K562 (cell line): ENCODE measurements at regions not wholly inside any gene's neighbourhood (a gene's known extent, or its start where the extent isn't known, plus 50 kb on each side); places are given as distances from the start of the nearest gene placed in this dataset.

ENCODE experiments used
- ATAC-seq: fragments of 200-7000 bp; cut with Tn5 transposase; 3 replicates; pipeline ENCODE4 v1.9.1; 2020; ENCODE audit warnings: moderate library complexity
- BruUV-seq: library from RNA; stranded (reverse); fragments of 400-500 nt; replicated peaks from 2 replicates; lab custom pipeline; 2021; lab: Mats Ljungman, UMichigan
- CTCF ChIA-PET: fragments of 300-600 bp; formaldehyde crosslinking; extraction: SDS; loops from one replicate; lab custom pipeline; 2021; ENCODE audit warnings: low intra/inter-chr PET ratio; lab: Yijun Ruan, JAX
- POLR2A ChIA-PET: fragments of 300-600, 350-650 bp; sonication (Branson Sonifier 250); formaldehyde crosslinking; extraction: SDS; loops from one replicate; lab custom pipeline; 2021; ENCODE audit warnings: antibody characterized with exemption, inconsistent platforms; lab: Yijun Ruan, JAX
- DNase-seq, 4 experiments: peaks; one replicate each; pipeline versions ENCODE4 v3.0.0 to v3.0.0-alpha.2; 2011 to 2018; ENCODE audit warnings: low spot score in 3 of 4, mixed read lengths in 3 of 4; ENCODE audit errors: extremely low read depth in 1 of 4
- FAIRE-seq: peaks from 2 replicates; lab custom pipeline; 2011; peaks lifted over from hg19 to GRCh38; lab: Jason Lieb, UNC
- H2AFZ ChIP-seq: 2 replicates; pipeline ENCODE4 v1.6.0; 2011; ENCODE audit warnings: low read depth, low read length, control low read depth, inconsistent platforms
- H3K27ac ChIP-seq: fragments of 200-600 bp; 3 replicates; pipeline ENCODE4 v1.8.0; 2011; ENCODE audit warnings: low read depth, mild to moderate bottlenecking, control low read depth, inconsistent platforms, low read length, moderate library complexity, mixed read lengths; ENCODE audit errors: extremely low read depth
- H3K27me3 ChIP-seq, 2 experiments: fragments of 300-600 bp in 1 of 2; 2 replicates in 1 of 2; 3 replicates in 1 of 2; pipeline versions ENCODE4 v1.6.0 to v1.8.0; 2011; ENCODE audit warnings: inconsistent platforms in 2 of 2, low read length in 2 of 2, mild to moderate bottlenecking in 1 of 2, mixed read lengths in 1 of 2, moderate library complexity in 1 of 2; ENCODE audit not compliant: control insufficient read depth in 2 of 2, insufficient read depth in 2 of 2
- H3K36me3 ChIP-seq: fragments of 300-600 bp; 3 replicates; pipeline ENCODE4 v1.8.0; 2011; ENCODE audit warnings: mild to moderate bottlenecking, low read length, inconsistent platforms; ENCODE audit not compliant: control insufficient read depth, insufficient read depth
- H3K4me1 ChIP-seq, 2 experiments: fragments of 200-600 bp in 1 of 2; replicated peaks in 1 of 2; 2 replicates in 1 of 2; 3 replicates in 1 of 2; pipeline versions ENCODE4 v1.5.1 to v1.8.0; 2011; ENCODE audit warnings: inconsistent platforms in 2 of 2, low read length in 2 of 2, mild to moderate bottlenecking in 1 of 2, mixed read lengths in 1 of 2, moderate library complexity in 1 of 2; ENCODE audit not compliant: control insufficient read depth in 2 of 2, insufficient read depth in 2 of 2
- H3K4me2 ChIP-seq: 2 replicates; pipeline ENCODE4 v1.6.1; 2011; ENCODE audit warnings: low read length, control low read depth, inconsistent platforms, mixed read lengths; ENCODE audit not compliant: insufficient read depth
- H3K4me3 ChIP-seq: fragments of 200-600 bp; sonication (generic), shearing (Covaris generic); 2 replicates; pipeline ENCODE4 v1.5.1; 2016; ENCODE audit warnings: control low read depth, inconsistent platforms
- H3K79me2 ChIP-seq: fragments of 200-600 bp; 3 replicates; pipeline ENCODE4 v1.8.0; 2011; ENCODE audit warnings: low read length, inconsistent platforms; ENCODE audit not compliant: control insufficient read depth, insufficient read depth
- H3K9ac ChIP-seq, 2 experiments: 2 replicates each; pipeline versions ENCODE4 v1.6.0 to v1.6.1; 2011; ENCODE audit warnings: low read depth in 2 of 2, low read length in 2 of 2, control low read depth in 1 of 2, inconsistent platforms in 1 of 2, mild to moderate bottlenecking in 1 of 2, mixed read lengths in 1 of 2; ENCODE audit not compliant: insufficient read depth in 1 of 2
- H3K9me1 ChIP-seq: one replicate; pipeline ENCODE4 v1.6.0; 2011; ENCODE audit warnings: inconsistent platforms, mild to moderate bottlenecking, low read length, moderate library complexity; ENCODE audit not compliant: control insufficient read depth, insufficient read depth
- H3K9me3 ChIP-seq: replicated peaks from 2 replicates; pipeline ENCODE4 v1.5.1; 2011; ENCODE audit warnings: low read depth, low read length, inconsistent platforms; ENCODE audit not compliant: control insufficient read depth, insufficient read depth
- H4K20me1 ChIP-seq: replicated peaks from 2 replicates; pipeline ENCODE4 v1.6.1; 2011; ENCODE audit warnings: low read length, inconsistent platforms, mixed read lengths; ENCODE audit not compliant: control insufficient read depth, insufficient read depth
- ATF7 ChIP-seq: fragments of 450-650 bp; IDR thresholded peaks from 2 replicates; pipeline ENCODE4 v1.7.1; 2014; ENCODE audit warnings: mild to moderate bottlenecking, moderate library complexity
- CEBPG ChIP-seq, 3 experiments: fragments of 200-800 bp in 1 of 3; sonication (Bioruptor generic) in 1 of 3; sonication (generic) in 1 of 3; formaldehyde crosslinking in 1 of 3; IDR thresholded peaks in 2 of 3; conservative IDR thresholded peaks in 1 of 3; 2 replicates each; pipeline versions ENCODE4 v1.6.1 to v1.8.0; 2016 to 2022; ENCODE audit warnings: missing compliant biosample characterization in 2 of 3, missing genetic modification characterization in 2 of 3, mild to moderate bottlenecking in 1 of 3, missing genetic modification reagents in 1 of 3
- CTBP1 ChIP-seq: fragments of 450-650 bp; IDR thresholded peaks from 2 replicates; pipeline ENCODE4 v1.6.1; 2016; ENCODE audit warnings: borderline replicate concordance
- DPF2 ChIP-seq: fragments of 450-650 bp; IDR thresholded peaks from 2 replicates; pipeline ENCODE4 v1.6.1; 2016
- EHMT2 ChIP-seq: fragments of 450-650 bp; IDR thresholded peaks from 2 replicates; pipeline ENCODE4 v1.6.1; 2018; ENCODE audit warnings: antibody characterized with exemption
- ELF4 ChIP-seq: fragments of 450-650 bp; formaldehyde crosslinking; IDR thresholded peaks from 2 replicates; pipeline ENCODE4 v1.4.0; 2022; ENCODE audit warnings: missing genetic modification characterization
- HDAC1 ChIP-seq, 2 experiments: fragments of 450-650 bp; IDR thresholded peaks; 2 replicates each; pipeline ENCODE4 v1.6.1; 2016 to 2017; ENCODE audit warnings: inconsistent platforms in 1 of 2, mild to moderate bottlenecking in 1 of 2, moderate library complexity in 1 of 2
- HMGN3 ChIP-seq: IDR thresholded peaks from 2 replicates; pipeline ENCODE4 v1.6.1; 2011; ENCODE audit warnings: borderline replicate concordance, low read depth, mild to moderate bottlenecking, mixed read lengths, low read length; ENCODE audit not compliant: insufficient read length; ENCODE audit errors: extremely low read depth
- LEF1 ChIP-seq: fragments of 450-650 bp; IDR thresholded peaks from 2 replicates; pipeline ENCODE4 v1.6.1; 2016; ENCODE audit warnings: mild to moderate bottlenecking
- MAFF ChIP-seq: IDR thresholded peaks from 2 replicates; pipeline ENCODE4 v1.6.1; 2012; ENCODE audit warnings: low read length, improper control_type of control experiment
- MTA1 ChIP-seq: fragments of 450-650 bp; IDR thresholded peaks from 2 replicates; pipeline ENCODE4 v1.6.1; 2017; ENCODE audit warnings: borderline replicate concordance
- MTA2 ChIP-seq: fragments of 450-650 bp; IDR thresholded peaks from 2 replicates; pipeline ENCODE4 v1.6.1; 2016; ENCODE audit warnings: low read depth
- NFATC3 ChIP-seq: fragments of 450-650 bp; IDR thresholded peaks from 2 replicates; pipeline ENCODE4 v1.6.1; 2017; ENCODE audit warnings: mild to moderate bottlenecking
- RCOR1 ChIP-seq, 2 experiments: IDR thresholded peaks; 2 replicates each; pipeline ENCODE4 v1.6.1; 2012; ENCODE audit warnings: low read depth in 2 of 2, low read length in 2 of 2, borderline replicate concordance in 1 of 2, improper control_type of control experiment in 1 of 2
- SOX6 ChIP-seq: fragments of 450-650 bp; IDR thresholded peaks from 2 replicates; pipeline ENCODE4 v1.6.1; 2014; ENCODE audit warnings: mild to moderate bottlenecking
- TCF15 ChIP-seq: fragments of 250-450 bp; sonication (Bioruptor Pico); IDR thresholded peaks from 2 replicates; pipeline ENCODE4 v1.8.0; 2022; ENCODE audit warnings: moderate library complexity, mild to moderate bottlenecking, inconsistent platforms
- TGIF2 ChIP-seq: sonication (generic); formaldehyde crosslinking; IDR thresholded peaks from 2 replicates; pipeline ENCODE4 v1.8.1; 2022; ENCODE audit warnings: mild to moderate bottlenecking, missing genetic modification reagents, moderate library complexity
- UBTF ChIP-seq, 2 experiments: IDR thresholded peaks; 2 replicates each; pipeline ENCODE4 v1.6.1; 2012; ENCODE audit warnings: improper control_type of control experiment in 2 of 2, low read depth in 2 of 2, low read length in 2 of 2, borderline replicate concordance in 1 of 2
- ZNF239 ChIP-seq: fragments of 250-450 bp; sonication (Bioruptor Pico); IDR thresholded peaks from 2 replicates; pipeline ENCODE4 v1.4.0; 2020; ENCODE audit warnings: mild to moderate bottlenecking
- ZNF316 ChIP-seq: fragments of 450-650 bp; IDR thresholded peaks from 2 replicates; pipeline ENCODE4 v1.6.1; 2016
- WGBS: fragments of 100-300 bp; shearing (Covaris generic); methylation state at CpG from one replicate; pipeline ENCODE4 v1.1.6; 2016; ENCODE audit warnings: low coverage, mixed read lengths; ENCODE audit not compliant: insufficient coverage; ENCODE audit errors: missing lambda C conversion rate; 5-methylcytosine and 5-hydroxymethylcytosine counted together
- in situ Hi-C: fragments of 300-500 bp; cut with MboI; formaldehyde crosslinking; loops from 4 replicates; pipeline ENCODE4 v1.15.0; 2018; ENCODE audit warnings: inconsistent platforms, mixed read lengths
- intact Hi-C: fragments of 100-400 bp; cut with micrococcal nuclease; formaldehyde crosslinking; loops from 2 replicates; pipeline ENCODE4 v1.14.2; 2022

- no peak overlapping the region for H3K4me3 ChIP-seq
- peak; percentile 69 for ATAC-seq
- peak in 1 of 2 experiments; percentile 97; a peak in 2 of 4 replicates for TF ChIP-seq RCOR1 (IDR thresholded peaks at IDR 0.05; ENCODE audit: borderline replicate concordance in 1 of 2, low read depth in 2 of 2, low read length in 2 of 2)
- TF ChIP-seq HDAC1 (IDR thresholded peaks at IDR 0.05) = peak in 1 of 2 experiments; percentile 74; a peak in 1 of 4 replicates
- TF ChIP-seq CTBP1 = peak; percentile 80; the same call in 1 of the 2 replicates
- no peak for TF ChIP-seq TCF15
- peak; percentile 49; the same call in 1 of the 2 replicates for TF ChIP-seq CEBPG (CRISPR knock-in tag; IDR thresholded peaks at IDR 0.05)
- TF ChIP-seq CEBPG (tag; conservative IDR thresholded peaks at IDR 0.05 in 1 of 2, IDR thresholded peaks at IDR 0.05 in 1 of 2) = peak; percentile 78 to 91
- TF ChIP-seq ELF4 (CRISPR knock-in tag) = no peak
- TF ChIP-seq TGIF2 (CRISPR knock-in tag) = no peak
- TF ChIP-seq MTA2 = peak; percentile 46; the same call in 1 of the 2 replicates
- 0 out of 2 replicates have a peak, but pooled peaks have one; percentile 14 for TF ChIP-seq LEF1
- TF ChIP-seq SOX6 = peak; percentile 85
- TF ChIP-seq HMGN3 = peak; percentile 60
- peak; percentile 82 for TF ChIP-seq DPF2
- peak; percentile 34; the same call in 1 of the 2 replicates for TF ChIP-seq MAFF
- peak; percentile 77 for TF ChIP-seq MTA1
- TF ChIP-seq EHMT2 = peak; percentile 28; the same call in 1 of the 2 replicates
- TF ChIP-seq NFATC3 = 0 out of 2 replicates have a peak, but pooled peaks have one; percentile 16
- TF ChIP-seq ATF7 = peak; percentile 40; the same call in 1 of the 2 replicates
- 0 out of 4 replicates have a peak, but pooled peaks of 1 of the 2 experiments have one; percentile 33 for TF ChIP-seq UBTF (IDR thresholded peaks at IDR 0.05; ENCODE audit: borderline replicate concordance in 1 of 2, low read depth in 2 of 2, low read length in 2 of 2)
- TF ChIP-seq ZNF316 = peak; percentile 66
- TF ChIP-seq ZNF239 (CRISPR knock-in tag) = peak; percentile 52; the same call in 1 of the 2 replicates
These were observed 55.3 kb upstream of the RAPGEF2 start for GRCh38 chr4:159047478-159048165.

More at GRCh38 chr4:159047478-159048165, 55.3 kb upstream of the RAPGEF2 start:
- no peaks in the 10 kb centered on the region for H3K36me3 ChIP-seq
- H3K4me1 ChIP-seq = peaks cover 25 to 40% of the 10 kb centered on the region in 2 experiments
- ChIA-PET POLR2A (interaction anchor here (0.9 kb wide), 1 partner anchor 9 kb away, joined by 3 read pairs; no protein-coding TSS in a partner anchor), CTCF (no interaction called here)
- peak; percentile 66 for FAIRE-seq
- H2AFZ ChIP-seq = peak overlapping the region; percentile 98
- 15% methylated on average over 7 of the region's 7 CpGs for WGBS
- peak; percentile 15 to 64 (median 28) for DNase-seq
- H3K79me2 ChIP-seq = no peaks in the 10 kb centered on the region
- in situ Hi-C loops = no loop called here
- no peaks in the 10 kb centered on the region for H3K27me3 ChIP-seq
- peak overlapping the region; percentile 63 for H3K27ac ChIP-seq
- BruUV-seq = no TSS peak
- H3K9me1 ChIP-seq = no peaks in the 10 kb centered on the region
- intact Hi-C loops = loop anchor here (1.0 kb wide), 1 partner anchor 60 kb away; no protein-coding TSS in a partner anchor
- H4K20me1 ChIP-seq = no peaks in the 10 kb centered on the region
- H3K9ac ChIP-seq = peak overlapping the region in 1 of 2 experiments; percentile 47; a peak in 3 of 4 replicates
- no peaks in the 10 kb centered on the region for H3K9me3 ChIP-seq
- H3K4me2 ChIP-seq = peak overlapping the region; percentile 77
